HCEC 1CT (cell line): ENCODE measurements at regions not wholly inside any gene's neighbourhood (a gene's known extent, or its start where the extent isn't known, plus 50 kb on each side); places are given as distances from the start of the nearest gene placed in this dataset.
"Not testable (repeated sequence)": the region's sequence is repeated elsewhere in the genome, so short reads cannot be mapped to it uniquely, and the experiment has no call there.

ENCODE experiments used
- DNase-seq: peaks from one replicate; pipeline ENCODE4 v3.0.0-alpha.2; 2017

- peak; percentile 53 for DNase-seq
Measured at GRCh38 chr3:155995525-155996370, 124.6 kb upstream of the KCNAB1 start.

GRCh38 chr3:155996882-155997281, 123.5 kb upstream of the KCNAB1 start:
- DNase-seq, result no peak

GRCh38 chr3:155998173-155998572, 122.2 kb upstream of the KCNAB1 start:
- not testable (repeated sequence) for DNase-seq

- no peak for DNase-seq
Measured at GRCh38 chr3:156005736-156006135, 114.6 kb upstream of the KCNAB1 start.

- no peak for DNase-seq
Measured at GRCh38 chr3:156010829-156011228, 109.5 kb upstream of the KCNAB1 start.

- no peak for DNase-seq
Measured at GRCh38 chr3:156014489-156014888, 105.9 kb upstream of the KCNAB1 start.

GRCh38 chr3:156016902-156017301, 103.5 kb upstream of the KCNAB1 start:
- DNase-seq, result no peak

- no peak for DNase-seq
Measured at GRCh38 chr3:156017352-156018030, 102.9 kb upstream of the KCNAB1 start.

GRCh38 chr3:156024904-156025533, 95.4 kb upstream of the KCNAB1 start:
- DNase-seq, result no peak

- DNase-seq, result no peak
Measured at GRCh38 chr3:156029208-156029607, 91.2 kb upstream of the KCNAB1 start.

GRCh38 chr3:156030723-156031122, 89.7 kb upstream of the KCNAB1 start:
- no peak for DNase-seq

- DNase-seq, result no peak
Measured at GRCh38 chr3:156033428-156033827, 87.0 kb upstream of the KCNAB1 start.

- DNase-seq, result no peak
Measured at GRCh38 chr3:156035158-156035557, 85.2 kb upstream of the KCNAB1 start.

GRCh38 chr3:156036258-156037053, 83.9 kb upstream of the KCNAB1 start:
- DNase-seq, result no peak

- DNase-seq, result no peak
Measured at GRCh38 chr3:156037356-156037755, 83.0 kb upstream of the KCNAB1 start.

- no peak for DNase-seq
Measured at GRCh38 chr3:156038869-156039268, 81.5 kb upstream of the KCNAB1 start.

- DNase-seq, result no peak
Measured at GRCh38 chr3:156040041-156040440, 80.3 kb upstream of the KCNAB1 start.

- DNase-seq, result not testable (repeated sequence)
Measured at GRCh38 chr3:156041216-156041841, 79.0 kb upstream of the KCNAB1 start.

- not testable (repeated sequence) for DNase-seq
Measured at GRCh38 chr3:156041856-156042255, 78.5 kb upstream of the KCNAB1 start.

- DNase-seq, result not testable (repeated sequence)
Measured at GRCh38 chr3:156043832-156044633, 76.3 kb upstream of the KCNAB1 start.

GRCh38 chr3:156044634-156044975, 75.8 kb upstream of the KCNAB1 start:
- no peak for DNase-seq

- not testable (repeated sequence) for DNase-seq
Measured at GRCh38 chr3:156048483-156048882, 71.9 kb upstream of the KCNAB1 start.
